GM18907 (cell line): ENCODE measurements at regions not wholly inside any gene's neighbourhood (a gene's known extent, or its start where the extent isn't known, plus 50 kb on each side); places are given as distances from the start of the nearest gene placed in this dataset.
A peak's percentile ranks its signal among the peaks of the same experiment; 100 is the strongest.
"Not testable (repeated sequence)": the region's sequence is repeated elsewhere in the genome, so short reads cannot be mapped to it uniquely, and the experiment has no call there.

Experiments used
- ATAC-seq: cut with Tn5 transposase; IDR thresholded peaks from one replicate; pipeline ENCODE4 v1.9.1; 2021; ENCODE audit warnings: mild to moderate bottlenecking, moderate library complexity; ENCODE audit not compliant: unreplicated experiment

- no peak for ATAC-seq
Observed at GRCh38 chr4:181051931-181052330, 1191.3 kb upstream of the TENM3 start.

DNA sequence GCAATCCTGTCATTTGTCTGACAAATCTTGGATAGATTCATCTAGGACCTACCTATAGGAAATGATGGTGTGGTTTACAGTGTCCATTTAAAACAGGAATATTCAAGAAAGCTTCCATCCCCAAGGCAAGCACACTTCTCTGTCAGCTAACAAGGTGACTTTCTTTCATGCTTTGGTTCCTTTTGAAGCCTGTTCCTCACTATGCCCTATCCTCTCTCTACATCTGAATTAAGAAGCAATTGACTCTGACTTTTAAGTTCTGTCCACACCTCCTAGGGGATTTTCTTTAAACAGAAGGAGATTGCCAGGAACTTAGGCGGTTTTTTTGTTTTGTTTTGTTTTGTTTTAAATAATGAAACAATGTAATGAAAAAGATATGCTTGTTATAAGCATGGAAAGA is 1181.4 kb upstream of the TENM3 start:
- ATAC-seq, result no peak

GRCh38 chr4:181063212-181063611 is 1180.0 kb upstream of the TENM3 start:
- ATAC-seq, result no peak

DNA sequence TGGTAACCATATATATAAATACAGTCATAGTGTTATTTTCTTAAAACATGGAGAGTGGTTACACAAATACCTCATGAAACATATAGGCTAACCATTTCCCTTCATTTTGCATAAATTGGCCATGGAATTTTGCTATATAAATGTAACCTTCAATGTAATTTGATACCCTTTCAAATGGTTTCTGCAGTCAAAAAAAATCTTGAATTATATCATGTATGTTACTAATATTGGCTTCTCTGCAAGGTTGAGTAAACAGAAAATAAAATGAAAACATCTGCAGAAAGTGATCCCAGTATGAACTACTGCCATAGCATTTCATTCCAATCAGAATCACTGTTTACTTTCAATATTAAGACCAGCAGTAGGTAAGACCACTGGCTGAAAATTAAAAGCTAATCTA is 1165.9 kb upstream of the TENM3 start:
- no peak for ATAC-seq

- no peak for ATAC-seq
Observed at GRCh38 chr4:181078196-181078595, 1165.0 kb upstream of the TENM3 start.

DNA sequence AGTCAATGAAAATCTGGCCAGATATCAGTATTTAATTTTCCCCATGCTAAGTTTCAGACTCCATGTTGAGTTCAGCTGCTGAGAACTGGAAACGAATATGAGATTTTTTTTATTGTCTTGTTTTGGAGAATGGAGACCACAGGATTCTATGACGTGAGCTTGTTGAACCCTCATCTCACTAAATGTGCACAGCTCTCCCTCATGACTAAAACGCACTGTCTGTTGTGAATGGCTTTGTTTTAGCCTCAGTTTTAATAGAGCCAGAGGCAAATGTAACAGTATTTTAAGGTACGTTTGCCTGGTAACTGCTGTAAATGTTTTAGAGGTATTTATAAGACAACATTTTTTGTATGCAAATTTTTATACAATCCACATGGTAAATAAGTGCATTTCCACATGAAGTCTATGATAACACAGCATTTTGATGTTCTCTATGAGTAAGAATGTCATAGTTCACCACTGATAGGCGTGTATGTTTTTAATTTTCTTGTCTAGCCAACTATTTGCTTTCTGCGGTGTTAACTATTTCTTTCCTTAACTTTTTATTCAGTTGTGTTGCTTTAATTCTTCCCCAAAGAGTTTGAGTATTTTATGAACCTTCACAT is 1159.3 kb upstream of the TENM3 start:
- no peak for ATAC-seq

DNA sequence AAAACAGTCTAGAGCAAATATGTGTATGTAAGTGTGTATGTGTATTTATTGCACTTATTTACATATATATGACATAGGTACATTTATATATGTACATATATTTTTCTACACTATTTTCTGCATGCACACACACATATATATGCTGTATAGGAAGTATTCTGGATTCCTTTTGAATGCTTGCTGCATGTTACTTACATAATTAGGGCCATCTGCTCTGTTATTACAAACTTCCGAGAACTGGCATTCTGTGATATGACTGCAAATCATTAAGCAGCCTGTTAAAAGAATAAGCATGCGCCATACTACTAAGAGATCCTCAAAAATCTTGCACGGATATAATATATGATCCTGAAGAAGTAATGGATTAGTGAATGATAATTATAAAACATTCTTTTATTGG is 1157.6 kb upstream of the TENM3 start:
- ATAC-seq, result no peak

GRCh38 chr4:181105487-181105886 is 1137.7 kb upstream of the TENM3 start:
- no peak for ATAC-seq

DNA sequence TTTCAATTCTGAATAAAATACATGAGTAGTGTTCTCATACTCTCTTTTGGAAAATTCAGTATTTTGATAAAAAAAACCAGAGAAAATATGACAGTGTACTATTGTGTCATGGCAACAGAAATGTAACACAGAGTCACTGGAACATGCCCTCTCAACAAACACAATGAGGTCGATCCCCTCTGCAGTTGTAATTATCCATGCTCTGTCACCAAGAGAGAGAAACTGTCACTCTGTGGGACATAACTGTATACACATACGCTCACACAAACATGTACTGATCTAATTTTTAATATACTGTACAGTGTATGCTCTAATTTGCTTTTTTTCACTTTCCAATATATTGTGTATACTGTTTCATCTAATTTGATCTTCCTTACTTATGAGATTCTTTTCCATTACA is 1136.8 kb upstream of the TENM3 start:
- ATAC-seq, result no peak

DNA sequence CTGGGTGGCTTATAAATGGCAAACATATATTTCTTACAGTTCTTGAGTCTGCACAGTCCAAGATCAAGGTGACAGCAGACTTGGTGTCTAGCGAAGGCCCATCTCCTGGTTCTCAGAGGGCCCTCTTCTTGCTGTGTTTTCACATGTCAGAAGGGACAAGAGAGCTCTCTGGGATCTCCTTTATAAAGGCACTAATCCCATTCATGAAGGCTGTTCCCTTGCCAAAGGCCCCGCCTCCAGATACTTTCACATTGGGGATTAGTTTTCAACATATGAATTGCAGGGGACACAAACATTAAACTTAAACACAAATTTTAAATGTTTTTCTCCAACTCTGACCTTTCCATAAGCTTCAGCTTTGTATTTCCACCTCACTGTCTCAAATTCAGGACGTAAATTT is 1135.0 kb upstream of the TENM3 start:
- no peak for ATAC-seq

- ATAC-seq, result no peak
Observed at GRCh38 chr4:181119186-181119585, 1124.0 kb upstream of the TENM3 start.

- no peak for ATAC-seq
Observed at GRCh38 chr4:181121733-181122132, 1121.5 kb upstream of the TENM3 start.

DNA sequence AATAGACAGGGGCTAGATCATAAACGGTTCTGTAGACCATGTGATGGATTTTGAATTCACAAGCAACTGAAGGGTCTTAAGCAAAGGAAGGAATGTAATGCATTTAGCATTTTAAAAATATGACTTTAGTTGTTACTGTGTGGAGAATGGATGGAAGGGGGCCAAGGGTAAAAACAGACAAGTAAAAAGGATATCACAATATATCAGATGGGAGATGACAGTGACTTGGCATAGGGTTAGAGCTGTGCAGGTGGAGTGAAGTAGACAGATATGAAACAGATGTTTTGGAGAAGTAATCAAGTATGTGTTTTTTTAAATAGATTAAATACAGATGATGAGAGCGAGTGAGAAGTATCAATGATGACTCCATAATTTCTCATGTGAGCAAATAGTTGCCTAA is 1116.0 kb upstream of the TENM3 start:
- ATAC-seq, result no peak

- ATAC-seq, result not testable (repeated sequence)
Observed at GRCh38 chr4:181130317-181130716, 1112.9 kb upstream of the TENM3 start.

GRCh38 chr4:181137351-181137750 is 1105.9 kb upstream of the TENM3 start:
- no peak for ATAC-seq

DNA sequence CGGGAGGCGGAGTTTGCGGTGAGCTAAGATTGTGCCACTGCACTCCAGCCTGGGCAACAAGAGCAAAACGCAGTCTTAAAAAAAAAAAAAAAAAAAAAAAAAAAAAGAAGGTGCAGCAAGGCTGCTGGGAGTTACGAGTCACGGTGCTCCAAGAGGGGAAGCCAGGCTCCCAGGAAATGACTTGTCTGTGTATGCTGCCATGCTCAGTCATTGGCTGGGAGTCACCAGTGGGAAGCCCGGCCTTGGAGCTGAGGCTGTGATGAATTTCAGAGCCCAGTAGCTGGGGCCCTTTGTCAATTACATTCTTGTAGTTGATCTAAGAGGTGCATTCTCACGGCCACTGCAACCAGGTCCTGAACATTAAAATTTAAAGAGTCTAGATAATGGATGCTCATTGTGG is 1105.1 kb upstream of the TENM3 start:
- ATAC-seq, result no peak

GRCh38 chr4:181140037-181140603 is 1103.1 kb upstream of the TENM3 start:
- ATAC-seq, result no peak

- peak; percentile 94 for ATAC-seq
Observed at GRCh38 chr4:181143250-181143854, 1099.8 kb upstream of the TENM3 start.

GRCh38 chr4:181146051-181146450 is 1097.2 kb upstream of the TENM3 start:
- no peak for ATAC-seq

DNA sequence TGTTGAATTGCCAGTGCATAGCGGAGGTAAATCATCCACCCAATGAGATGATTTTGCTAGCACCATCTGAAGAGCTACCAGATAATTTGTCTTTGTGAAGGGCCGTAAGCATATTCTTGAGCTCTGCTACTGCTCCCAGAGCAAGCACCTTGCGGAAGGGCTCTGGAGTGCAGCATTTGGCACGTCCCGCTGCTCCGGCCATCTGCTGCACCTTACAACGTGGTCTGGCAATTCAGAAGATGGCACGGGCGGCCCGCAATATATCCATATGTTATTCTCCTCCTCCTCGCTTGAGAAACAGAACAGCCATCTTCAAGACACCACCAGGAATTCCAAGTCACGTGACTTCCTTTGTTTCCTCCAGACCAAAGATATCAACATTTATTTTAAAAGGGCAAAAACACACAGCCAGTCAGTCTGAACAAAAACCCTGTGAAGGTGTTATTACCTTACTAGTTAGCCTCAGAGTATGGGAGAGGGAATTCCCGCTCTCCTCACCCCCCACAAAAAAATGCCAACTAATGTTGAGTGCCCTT is 1095.7 kb upstream of the TENM3 start:
- ATAC-seq, result no peak

DNA sequence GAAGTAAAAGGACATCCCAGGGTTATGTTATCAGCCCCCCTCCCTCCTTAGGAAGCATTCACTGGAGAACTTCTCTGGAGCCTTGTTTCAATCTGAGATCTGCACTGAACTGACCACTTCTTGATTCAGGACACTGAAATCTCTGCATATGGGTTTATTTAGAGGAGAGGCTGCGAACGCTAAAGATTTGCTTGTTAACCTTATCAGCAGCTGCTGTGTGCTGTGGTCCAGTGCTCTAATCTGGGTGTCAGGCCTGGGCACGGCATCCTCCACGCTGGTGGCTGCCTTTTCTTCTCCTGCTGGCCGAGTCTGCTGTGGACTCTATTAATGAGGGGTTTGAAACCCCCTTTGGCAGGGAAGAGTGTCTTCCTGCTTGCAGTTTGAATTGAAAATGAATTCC is 1094.7 kb upstream of the TENM3 start:
- no peak for ATAC-seq

GRCh38 chr4:181150191-181150590 is 1093.0 kb upstream of the TENM3 start:
- no peak for ATAC-seq
